ENCODE measurements at regions not wholly inside any gene's neighbourhood (a gene's known extent, or its start where the extent isn't known, plus 50 kb on each side); places are given as distances from the start of the nearest gene placed in this dataset.

DNA sequence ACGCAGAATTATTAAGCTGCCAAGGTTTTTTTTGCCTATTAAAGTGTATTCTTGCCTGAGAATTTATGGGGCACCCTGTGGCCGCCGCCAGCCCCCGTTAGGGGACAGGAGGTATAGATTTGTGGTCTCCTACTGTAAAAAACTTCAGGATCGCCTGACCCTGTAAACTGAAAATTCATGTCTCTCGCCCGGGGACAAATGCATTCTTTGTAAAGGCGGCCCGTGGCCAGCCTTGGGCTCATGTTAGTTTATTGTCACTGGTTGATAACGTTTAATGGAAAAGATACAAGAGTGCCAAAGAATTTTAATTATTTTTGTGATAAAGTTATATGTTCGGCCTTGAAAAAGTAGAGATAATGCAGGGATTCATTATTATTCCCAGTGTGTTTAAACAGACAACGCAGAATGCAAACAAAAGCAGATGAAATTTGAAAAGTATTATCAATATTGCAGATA is 141.7 kb downstream of the URI1 start:
- Histone ChIP-seq H3K79me2 (ENCODE audit: insufficient read depth, low read length) (no peaks in the 10 kb centered on the region), H3K4me2 (ENCODE audit: low read length) (no peak overlapping the region), H3K9ac (ENCODE audit: low read length) (no peak overlapping the region), H2AFZ (ENCODE audit: low read length) (no peak overlapping the region), H3F3A (ENCODE audit: insufficient read depth, low read length) (no peaks in the 10 kb centered on the region), H4K20me1 (ENCODE audit: insufficient read depth, low read length) (no peaks in the 10 kb centered on the region), H3K36me3 (ENCODE audit: insufficient read depth, low read length) (no peaks in the 10 kb centered on the region), H3K4me3 (ENCODE audit: low read depth, low read length, poor library complexity, severe bottlenecking) (no peak overlapping the region), H3K27me3 (ENCODE audit: insufficient read depth, low read length) (no peaks in the 10 kb centered on the region; the same call in 1 of the 2 replicates), H3K9me3 (ENCODE audit: low read length) (no peaks in the 10 kb centered on the region), H3K27ac (ENCODE audit: low read depth, low read length, poor library complexity, severe bottlenecking) (no peak overlapping the region), H3K9me2 (ENCODE audit: low read depth, low read length) (no peaks in the 10 kb centered on the region), H3K4me1 (ENCODE audit: insufficient read depth, low read length, severe bottlenecking) (no peaks in the 10 kb centered on the region)
- no peak for TF ChIP-seq CTCF (IDR thresholded peaks at IDR 0.05; ENCODE audit: low read length)
- no peak for TF ChIP-seq EZH2 (IDR thresholded peaks at IDR 0.05; ENCODE audit: borderline replicate concordance, low read length)

DNA sequence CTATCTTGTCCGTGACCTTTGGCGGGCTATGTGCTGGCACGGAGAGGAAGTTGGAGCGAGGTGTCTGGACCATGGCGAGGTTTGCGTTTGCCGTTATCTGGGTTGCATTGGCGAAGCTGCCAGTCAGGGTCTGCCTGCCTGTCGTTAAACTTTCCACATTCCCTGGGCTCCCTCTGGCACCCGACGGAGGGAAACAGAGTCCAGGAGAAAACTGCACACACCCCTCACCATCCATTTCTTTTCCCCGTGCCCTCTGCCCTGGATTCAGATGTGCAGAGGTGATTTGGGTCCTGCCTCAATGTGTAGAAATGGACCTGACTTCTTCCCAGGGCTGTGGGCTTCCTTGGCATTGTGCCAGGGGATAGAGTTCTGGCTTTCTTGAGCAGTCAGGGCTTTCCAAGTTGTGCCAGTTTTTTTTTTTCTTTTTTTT is 142.4 kb downstream of the URI1 start:
- TF ChIP-seq CTCF (IDR thresholded peaks at IDR 0.05; ENCODE audit: low read length) (no peak), EZH2 (IDR thresholded peaks at IDR 0.05; ENCODE audit: borderline replicate concordance, low read length) (no peak)
- Histone ChIP-seq H2AFZ (ENCODE audit: low read length) (no peak overlapping the region), H4K20me1 (ENCODE audit: insufficient read depth, low read length) (no peaks in the 10 kb centered on the region), H3F3A (ENCODE audit: insufficient read depth, low read length) (no peaks in the 10 kb centered on the region), H3K9me2 (ENCODE audit: low read depth, low read length) (no peaks in the 10 kb centered on the region), H3K4me2 (ENCODE audit: low read length) (no peak overlapping the region), H3K4me1 (ENCODE audit: insufficient read depth, low read length, severe bottlenecking) (no peaks in the 10 kb centered on the region), H3K27me3 (ENCODE audit: insufficient read depth, low read length) (no peaks in the 10 kb centered on the region; the same call in 1 of the 2 replicates), H3K79me2 (ENCODE audit: insufficient read depth, low read length) (no peaks in the 10 kb centered on the region), H3K4me3 (ENCODE audit: low read depth, low read length, poor library complexity, severe bottlenecking) (no peak overlapping the region), H3K36me3 (ENCODE audit: insufficient read depth, low read length) (no peaks in the 10 kb centered on the region), H3K9ac (ENCODE audit: low read length) (no peak overlapping the region), H3K27ac (ENCODE audit: low read depth, low read length, poor library complexity, severe bottlenecking) (no peak overlapping the region), H3K9me3 (ENCODE audit: low read length) (no peaks in the 10 kb centered on the region)

- Histone ChIP-seq H3F3A (ENCODE audit: insufficient read depth, low read length) (no peaks in the 10 kb centered on the region), H3K4me3 (ENCODE audit: low read depth, low read length, poor library complexity, severe bottlenecking) (no peak overlapping the region), H3K4me1 (ENCODE audit: insufficient read depth, low read length, severe bottlenecking) (no peaks in the 10 kb centered on the region), H3K9ac (ENCODE audit: low read length) (no peak overlapping the region), H3K9me2 (ENCODE audit: low read depth, low read length) (no peaks in the 10 kb centered on the region), H3K4me2 (ENCODE audit: low read length) (no peak overlapping the region), H2AFZ (ENCODE audit: low read length) (no peak overlapping the region), H4K20me1 (ENCODE audit: insufficient read depth, low read length) (no peaks in the 10 kb centered on the region), H3K79me2 (ENCODE audit: insufficient read depth, low read length) (no peaks in the 10 kb centered on the region), H3K36me3 (ENCODE audit: insufficient read depth, low read length) (no peaks in the 10 kb centered on the region), H3K27ac (ENCODE audit: low read depth, low read length, poor library complexity, severe bottlenecking) (no peak overlapping the region), H3K9me3 (ENCODE audit: low read length) (no peaks in the 10 kb centered on the region), H3K27me3 (ENCODE audit: insufficient read depth, low read length) (no peaks in the 10 kb centered on the region; the same call in 1 of the 2 replicates)
- TF ChIP-seq CTCF (IDR thresholded peaks at IDR 0.05; ENCODE audit: low read length) (peak; percentile 16; the same call in 1 of the 2 replicates), EZH2 (IDR thresholded peaks at IDR 0.05; ENCODE audit: borderline replicate concordance, low read length) (no peak)
Observed at GRCh38 chr19:30085394-30085793, 143.4 kb downstream of the URI1 start.
